GM12878 (cell line): ENCODE measurements at regions not wholly inside any gene's neighbourhood (a gene's known extent, or its start where the extent isn't known, plus 50 kb on each side); places are given as distances from the start of the nearest gene placed in this dataset.

ENCODE experiments used
- BMI1 ChIP-seq: fragments of 450-650 bp; IDR thresholded peaks from 2 replicates; pipeline ENCODE4 v1.6.1; 2016; ENCODE audit warnings: mild to moderate bottlenecking, moderate library complexity, borderline replicate concordance
- CTCF ChIP-seq, 3 experiments: IDR thresholded peaks in 2 of 3; conservative IDR thresholded peaks in 1 of 3; 2 replicates each; pipeline ENCODE4 v1.5.1; 2011; ENCODE audit warnings: low read depth in 3 of 3, low read length in 3 of 3, mild to moderate bottlenecking in 3 of 3, control low read depth in 2 of 3, moderate library complexity in 2 of 3, inconsistent platforms in 1 of 3, mixed read lengths in 1 of 3; ENCODE audit not compliant: control insufficient read depth in 2 of 3, insufficient read depth in 1 of 3; ENCODE audit errors: extremely low read depth in 1 of 3
- EGR1 ChIP-seq, 2 experiments: IDR thresholded peaks; 1 replicate in 1 of 2; 2 replicates in 1 of 2; pipeline ENCODE4 v1.6.1; 2011 to 2012; ENCODE audit warnings: low read depth in 2 of 2, low read length in 2 of 2, borderline replicate concordance in 1 of 2, mild to moderate bottlenecking in 1 of 2, moderate library complexity in 1 of 2
- GABPA ChIP-seq: IDR thresholded peaks from 2 replicates; pipeline ENCODE4 v1.6.1; 2014; ENCODE audit warnings: antibody characterized with exemption, low read depth, mild to moderate bottlenecking, inconsistent platforms
- MAX ChIP-seq: IDR thresholded peaks from 2 replicates; pipeline ENCODE4 v1.6.1; 2012; ENCODE audit warnings: low read depth, low read length, improper control_type of control experiment
- POLR2A ChIP-seq: IDR thresholded peaks from 2 replicates; pipeline ENCODE4 v1.6.1; 2011; ENCODE audit warnings: low read depth, mild to moderate bottlenecking, low read length
- POLR2AphosphoS5 ChIP-seq: IDR thresholded peaks from 2 replicates; pipeline ENCODE4 v1.6.1; 2011; ENCODE audit warnings: mild to moderate bottlenecking, low read length, inconsistent platforms
- REST ChIP-seq: IDR thresholded peaks from 2 replicates; pipeline ENCODE4 v1.6.1; 2012; ENCODE audit warnings: mild to moderate bottlenecking, low read depth, low read length
- TAF1 ChIP-seq: IDR thresholded peaks from 2 replicates; pipeline ENCODE4 v1.6.1; 2011; ENCODE audit warnings: mild to moderate bottlenecking, low read depth, low read length, borderline replicate concordance
- ZNF274 ChIP-seq: IDR thresholded peaks from one replicate; pipeline ENCODE4 v1.8.0; 2011; ENCODE audit not compliant: insufficient read length, insufficient read depth
- TF ChIP-seq, protein P1 (sequence below): fragments of 450-650 bp; formaldehyde crosslinking; IDR thresholded peaks from 2 replicates; pipeline ENCODE4 v1.4.0; 2022; ENCODE audit warnings: mild to moderate bottlenecking, moderate library complexity
- TF ChIP-seq, protein P2 (sequence below): fragments of 450-650 bp; IDR thresholded peaks from 2 replicates; pipeline ENCODE4 v1.6.1; 2017; ENCODE audit warnings: mild to moderate bottlenecking

- no peak for TF ChIP-seq TAF1
- no peak for TF ChIP-seq GABPA
- TF ChIP-seq, protein P1, sequence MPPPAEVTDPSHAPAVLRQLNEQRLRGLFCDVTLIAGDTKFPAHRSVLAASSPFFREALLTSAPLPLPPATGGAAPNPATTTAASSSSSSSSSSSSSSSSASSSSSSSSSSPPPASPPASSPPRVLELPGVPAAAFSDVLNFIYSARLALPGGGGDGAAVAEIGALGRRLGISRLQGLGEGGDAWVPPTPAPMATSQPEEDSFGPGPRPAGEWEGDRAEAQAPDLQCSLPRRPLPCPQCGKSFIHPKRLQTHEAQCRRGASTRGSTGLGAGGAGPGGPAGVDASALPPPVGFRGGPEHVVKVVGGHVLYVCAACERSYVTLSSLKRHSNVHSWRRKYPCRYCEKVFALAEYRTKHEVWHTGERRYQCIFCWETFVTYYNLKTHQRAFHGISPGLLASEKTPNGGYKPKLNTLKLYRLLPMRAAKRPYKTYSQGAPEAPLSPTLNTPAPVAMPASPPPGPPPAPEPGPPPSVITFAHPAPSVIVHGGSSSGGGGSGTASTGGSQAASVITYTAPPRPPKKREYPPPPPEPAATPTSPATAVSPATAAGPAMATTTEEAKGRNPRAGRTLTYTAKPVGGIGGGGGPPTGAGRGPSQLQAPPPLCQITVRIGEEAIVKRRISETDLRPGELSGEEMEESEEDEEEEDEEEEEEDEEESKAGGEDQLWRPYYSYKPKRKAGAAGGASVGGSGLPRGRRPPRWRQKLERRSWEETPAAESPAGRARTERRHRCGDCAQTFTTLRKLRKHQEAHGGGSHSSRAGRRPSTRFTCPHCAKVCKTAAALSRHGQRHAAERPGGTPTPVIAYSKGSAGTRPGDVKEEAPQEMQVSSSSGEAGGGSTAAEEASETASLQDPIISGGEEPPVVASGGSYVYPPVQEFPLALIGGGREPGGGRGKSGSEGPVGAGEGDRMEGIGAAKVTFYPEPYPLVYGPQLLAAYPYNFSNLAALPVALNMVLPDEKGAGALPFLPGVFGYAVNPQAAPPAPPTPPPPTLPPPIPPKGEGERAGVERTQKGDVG (CRISPR knock-in tag), result no peak
- TF ChIP-seq ZNF274, result no peak
- TF ChIP-seq MAX, result no peak
- TF ChIP-seq CTCF (IDR thresholded peaks at IDR 0.05 in 2 of 3, conservative IDR thresholded peaks at IDR 0.05 in 1 of 3; ENCODE audit: control insufficient read depth in 2 of 3, extremely low read depth in 1 of 3, insufficient read depth in 1 of 3, low read depth in 3 of 3, low read length in 3 of 3), result no peak
- TF ChIP-seq POLR2A, result no peak
- no peak for TF ChIP-seq REST
- TF ChIP-seq, protein P2, sequence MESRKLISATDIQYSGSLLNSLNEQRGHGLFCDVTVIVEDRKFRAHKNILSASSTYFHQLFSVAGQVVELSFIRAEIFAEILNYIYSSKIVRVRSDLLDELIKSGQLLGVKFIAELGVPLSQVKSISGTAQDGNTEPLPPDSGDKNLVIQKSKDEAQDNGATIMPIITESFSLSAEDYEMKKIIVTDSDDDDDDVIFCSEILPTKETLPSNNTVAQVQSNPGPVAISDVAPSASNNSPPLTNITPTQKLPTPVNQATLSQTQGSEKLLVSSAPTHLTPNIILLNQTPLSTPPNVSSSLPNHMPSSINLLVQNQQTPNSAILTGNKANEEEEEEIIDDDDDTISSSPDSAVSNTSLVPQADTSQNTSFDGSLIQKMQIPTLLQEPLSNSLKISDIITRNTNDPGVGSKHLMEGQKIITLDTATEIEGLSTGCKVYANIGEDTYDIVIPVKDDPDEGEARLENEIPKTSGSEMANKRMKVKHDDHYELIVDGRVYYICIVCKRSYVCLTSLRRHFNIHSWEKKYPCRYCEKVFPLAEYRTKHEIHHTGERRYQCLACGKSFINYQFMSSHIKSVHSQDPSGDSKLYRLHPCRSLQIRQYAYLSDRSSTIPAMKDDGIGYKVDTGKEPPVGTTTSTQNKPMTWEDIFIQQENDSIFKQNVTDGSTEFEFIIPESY, result no peak
- no peak for TF ChIP-seq EGR1 (IDR thresholded peaks at IDR 0.05; ENCODE audit: borderline replicate concordance in 1 of 2, low read depth in 2 of 2, low read length in 2 of 2)
- TF ChIP-seq BMI1, result no peak
- no peak for TF ChIP-seq POLR2AphosphoS5
These were observed 577.5 kb downstream of the CD109 start for GRCh38 chr6:74273541-74273940.
